ENCODE measurements at regions not wholly inside any gene's neighbourhood (a gene's known extent, or its start where the extent isn't known, plus 50 kb on each side); places are given as distances from the start of the nearest gene placed in this dataset.

DNA sequence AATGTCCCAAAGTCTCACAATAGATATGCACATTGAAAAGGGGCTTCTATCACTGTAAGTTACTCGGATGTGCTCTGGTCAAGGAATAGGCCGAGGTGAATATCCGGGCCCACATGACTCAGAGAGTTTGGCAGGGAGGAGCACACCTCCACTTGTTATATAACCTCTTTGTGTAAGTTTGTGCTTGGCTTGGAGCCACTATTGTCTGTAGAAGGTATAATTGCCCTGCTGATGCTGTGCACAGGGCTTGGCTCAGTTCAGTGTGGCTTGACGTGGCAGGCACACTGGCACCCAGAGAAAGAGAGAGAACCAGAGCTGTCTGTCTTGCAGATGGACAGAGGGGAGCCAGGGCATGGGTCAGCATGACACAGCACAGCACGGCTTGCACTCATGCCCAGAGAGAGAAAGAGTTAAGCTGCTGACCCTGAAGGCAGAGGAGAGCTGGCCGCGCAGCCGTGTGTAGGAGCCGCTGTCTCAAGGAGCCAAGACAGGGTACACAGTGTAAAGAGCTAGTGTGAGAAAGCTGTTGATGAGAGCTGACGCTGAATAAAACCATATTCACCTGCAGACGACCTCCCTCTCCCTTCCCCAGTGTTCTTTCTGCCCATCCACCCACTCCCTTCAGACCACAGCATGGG is 482.5 kb downstream of the C6orf118 start:
- Histone ChIP-seq H2AFZ (ENCODE audit: low read depth, low read length) (no peak overlapping the region), H3K9me3 (ENCODE audit: low read length) (no peaks in the 10 kb centered on the region), H3K4me3 (ENCODE audit: low read length) (no peak overlapping the region), H3K27me3 (ENCODE audit: insufficient read depth, low read depth, low read length) (no peaks in the 10 kb centered on the region), H3K9me2 (ENCODE audit: insufficient read depth, low read length) (no peaks in the 10 kb centered on the region), H3K4me2 (ENCODE audit: low read length) (no peak overlapping the region), H3K79me2 (replicated peaks; ENCODE audit: insufficient read depth, low read length) (no peaks in the 10 kb centered on the region), H3K9ac (ENCODE audit: low read length) (no peak overlapping the region), H3K36me3 (ENCODE audit: insufficient read depth, low read length) (no peaks in the 10 kb centered on the region), H3F3A (ENCODE audit: insufficient read depth, low read length, poor library complexity, severe bottlenecking) (no peaks in the 10 kb centered on the region), H4K20me1 (ENCODE audit: insufficient read depth) (no peaks in the 10 kb centered on the region), H3K27ac (ENCODE audit: low read length) (no peak overlapping the region)
- TF ChIP-seq SMC3 (conservative IDR thresholded peaks at IDR 0.05; ENCODE audit: poor library complexity) (no peak), POLR2AphosphoS5 (IDR thresholded peaks at IDR 0.05) (no peak), RAD21 (conservative IDR thresholded peaks at IDR 0.05) (no peak), MXI1 (conservative IDR thresholded peaks at IDR 0.05; ENCODE audit: poor library complexity, severe bottlenecking) (no peak), EP300 (conservative IDR thresholded peaks at IDR 0.05; ENCODE audit: poor library complexity, severe bottlenecking) (no peak), EZH2 (IDR thresholded peaks at IDR 0.05; ENCODE audit: borderline replicate concordance, insufficient read depth, low read length, poor library complexity, severe bottlenecking) (no peak)
- TF ChIP-seq, protein P1, sequence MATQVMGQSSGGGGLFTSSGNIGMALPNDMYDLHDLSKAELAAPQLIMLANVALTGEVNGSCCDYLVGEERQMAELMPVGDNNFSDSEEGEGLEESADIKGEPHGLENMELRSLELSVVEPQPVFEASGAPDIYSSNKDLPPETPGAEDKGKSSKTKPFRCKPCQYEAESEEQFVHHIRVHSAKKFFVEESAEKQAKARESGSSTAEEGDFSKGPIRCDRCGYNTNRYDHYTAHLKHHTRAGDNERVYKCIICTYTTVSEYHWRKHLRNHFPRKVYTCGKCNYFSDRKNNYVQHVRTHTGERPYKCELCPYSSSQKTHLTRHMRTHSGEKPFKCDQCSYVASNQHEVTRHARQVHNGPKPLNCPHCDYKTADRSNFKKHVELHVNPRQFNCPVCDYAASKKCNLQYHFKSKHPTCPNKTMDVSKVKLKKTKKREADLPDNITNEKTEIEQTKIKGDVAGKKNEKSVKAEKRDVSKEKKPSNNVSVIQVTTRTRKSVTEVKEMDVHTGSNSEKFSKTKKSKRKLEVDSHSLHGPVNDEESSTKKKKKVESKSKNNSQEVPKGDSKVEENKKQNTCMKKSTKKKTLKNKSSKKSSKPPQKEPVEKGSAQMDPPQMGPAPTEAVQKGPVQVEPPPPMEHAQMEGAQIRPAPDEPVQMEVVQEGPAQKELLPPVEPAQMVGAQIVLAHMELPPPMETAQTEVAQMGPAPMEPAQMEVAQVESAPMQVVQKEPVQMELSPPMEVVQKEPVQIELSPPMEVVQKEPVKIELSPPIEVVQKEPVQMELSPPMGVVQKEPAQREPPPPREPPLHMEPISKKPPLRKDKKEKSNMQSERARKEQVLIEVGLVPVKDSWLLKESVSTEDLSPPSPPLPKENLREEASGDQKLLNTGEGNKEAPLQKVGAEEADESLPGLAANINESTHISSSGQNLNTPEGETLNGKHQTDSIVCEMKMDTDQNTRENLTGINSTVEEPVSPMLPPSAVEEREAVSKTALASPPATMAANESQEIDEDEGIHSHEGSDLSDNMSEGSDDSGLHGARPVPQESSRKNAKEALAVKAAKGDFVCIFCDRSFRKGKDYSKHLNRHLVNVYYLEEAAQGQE (IDR thresholded peaks at IDR 0.05; ENCODE audit: borderline replicate concordance), result no peak
- TF ChIP-seq, protein P2, sequence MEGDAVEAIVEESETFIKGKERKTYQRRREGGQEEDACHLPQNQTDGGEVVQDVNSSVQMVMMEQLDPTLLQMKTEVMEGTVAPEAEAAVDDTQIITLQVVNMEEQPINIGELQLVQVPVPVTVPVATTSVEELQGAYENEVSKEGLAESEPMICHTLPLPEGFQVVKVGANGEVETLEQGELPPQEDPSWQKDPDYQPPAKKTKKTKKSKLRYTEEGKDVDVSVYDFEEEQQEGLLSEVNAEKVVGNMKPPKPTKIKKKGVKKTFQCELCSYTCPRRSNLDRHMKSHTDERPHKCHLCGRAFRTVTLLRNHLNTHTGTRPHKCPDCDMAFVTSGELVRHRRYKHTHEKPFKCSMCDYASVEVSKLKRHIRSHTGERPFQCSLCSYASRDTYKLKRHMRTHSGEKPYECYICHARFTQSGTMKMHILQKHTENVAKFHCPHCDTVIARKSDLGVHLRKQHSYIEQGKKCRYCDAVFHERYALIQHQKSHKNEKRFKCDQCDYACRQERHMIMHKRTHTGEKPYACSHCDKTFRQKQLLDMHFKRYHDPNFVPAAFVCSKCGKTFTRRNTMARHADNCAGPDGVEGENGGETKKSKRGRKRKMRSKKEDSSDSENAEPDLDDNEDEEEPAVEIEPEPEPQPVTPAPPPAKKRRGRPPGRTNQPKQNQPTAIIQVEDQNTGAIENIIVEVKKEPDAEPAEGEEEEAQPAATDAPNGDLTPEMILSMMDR (IDR thresholded peaks at IDR 0.05; ENCODE audit: poor library complexity, severe bottlenecking), result no peak

GRCh38 chr6:164825386-164825785 is 484.0 kb downstream of the C6orf118 start:
- H3F3A ChIP-seq (ENCODE audit: insufficient read depth, low read length, poor library complexity, severe bottlenecking), result no peaks in the 10 kb centered on the region
- no peak overlapping the region for H2AFZ ChIP-seq (ENCODE audit: low read depth, low read length)
- no peak overlapping the region for H3K4me3 ChIP-seq (ENCODE audit: low read length)
- no peak overlapping the region for H3K27ac ChIP-seq (ENCODE audit: low read length)
- TF ChIP-seq, protein P1 (IDR thresholded peaks at IDR 0.05; ENCODE audit: borderline replicate concordance), result no peak
- TF ChIP-seq TAF1 (IDR thresholded peaks at IDR 0.05; ENCODE audit: low read depth), result no peak
- no peak for TF ChIP-seq EZH2 (IDR thresholded peaks at IDR 0.05; ENCODE audit: borderline replicate concordance, insufficient read depth, low read length, poor library complexity, severe bottlenecking)
- no peak for TF ChIP-seq RAD21 (conservative IDR thresholded peaks at IDR 0.05)
- TF ChIP-seq SMC3 (conservative IDR thresholded peaks at IDR 0.05; ENCODE audit: poor library complexity), result no peak
- no peak for TF ChIP-seq EP300 (conservative IDR thresholded peaks at IDR 0.05; ENCODE audit: poor library complexity, severe bottlenecking)
- TF ChIP-seq POLR2AphosphoS5 (IDR thresholded peaks at IDR 0.05), result no peak
- TF ChIP-seq MXI1 (conservative IDR thresholded peaks at IDR 0.05; ENCODE audit: poor library complexity, severe bottlenecking), result no peak
- no peaks in the 10 kb centered on the region for H3K9me2 ChIP-seq (ENCODE audit: insufficient read depth, low read length)
- H3K79me2 ChIP-seq (replicated peaks; ENCODE audit: insufficient read depth, low read length), result no peaks in the 10 kb centered on the region
- no peaks in the 10 kb centered on the region for H3K27me3 ChIP-seq (ENCODE audit: insufficient read depth, low read depth, low read length)
- no peaks in the 10 kb centered on the region for H3K9me3 ChIP-seq (ENCODE audit: low read length)
- H3K4me2 ChIP-seq (ENCODE audit: low read length), result no peak overlapping the region
- no peak overlapping the region for H3K9ac ChIP-seq (ENCODE audit: low read length)
- H3K36me3 ChIP-seq (ENCODE audit: insufficient read depth, low read length), result no peaks in the 10 kb centered on the region
- no peaks in the 10 kb centered on the region for H4K20me1 ChIP-seq (ENCODE audit: insufficient read depth)

Measured in neural cell (in vitro differentiated cells).